Mesenchymal stem cell (in vitro differentiated cells and primary cell): ENCODE measurements at regions not wholly inside any gene's neighbourhood (a gene's known extent, or its start where the extent isn't known, plus 50 kb on each side); places are given as distances from the start of the nearest gene placed in this dataset.

Source experiments
- DNase-seq: peaks from one replicate; pipeline ENCODE4 v3.0.0-alpha.2; 2013
- H2AFZ ChIP-seq: one replicate; pipeline ENCODE4 v1.6.1; 2013; ENCODE audit warnings: low read depth, mild to moderate bottlenecking, control low read depth, inconsistent platforms, low read length, moderate library complexity
- H2AK5ac ChIP-seq: 2 replicates; pipeline ENCODE4 v1.6.1; 2013; ENCODE audit warnings: low read length, moderate library complexity, mild to moderate bottlenecking, inconsistent platforms; ENCODE audit not compliant: severe bottlenecking
- H2BK120ac ChIP-seq: one replicate; pipeline ENCODE4 v1.6.1; 2013; ENCODE audit warnings: low read depth, mild to moderate bottlenecking, inconsistent platforms, low read length, moderate library complexity
- H2BK12ac ChIP-seq, 2 experiments: one replicate each; pipeline ENCODE4 v1.6.1; 2013; ENCODE audit warnings: inconsistent platforms in 2 of 2, low read length in 2 of 2, mild to moderate bottlenecking in 2 of 2, moderate library complexity in 2 of 2, control low read depth in 1 of 2
- H2BK15ac ChIP-seq: one replicate; pipeline ENCODE4 v1.6.1; 2013; ENCODE audit warnings: mild to moderate bottlenecking, low read depth, inconsistent platforms; ENCODE audit not compliant: poor library complexity, severe bottlenecking
- H2BK5ac ChIP-seq: 2 replicates; pipeline ENCODE4 v1.6.1; 2013; ENCODE audit warnings: low read depth, mild to moderate bottlenecking, low read length, control low read depth, inconsistent platforms; ENCODE audit not compliant: poor library complexity, severe bottlenecking
- H3K14ac ChIP-seq, 2 experiments: one replicate each; pipeline ENCODE4 v1.6.1; 2013; ENCODE audit warnings: inconsistent platforms in 2 of 2, low read length in 2 of 2, control low read depth in 1 of 2, mild to moderate bottlenecking in 1 of 2, moderate library complexity in 1 of 2
- H3K18ac ChIP-seq, 2 experiments: one replicate each; pipeline ENCODE4 v1.6.1; 2013; ENCODE audit warnings: inconsistent platforms in 2 of 2, low read length in 2 of 2, control low read depth in 1 of 2, low read depth in 1 of 2, mild to moderate bottlenecking in 1 of 2
- H3K23ac ChIP-seq, 2 experiments: one replicate each; pipeline ENCODE4 v1.6.1; 2013; ENCODE audit warnings: inconsistent platforms in 2 of 2, low read length in 2 of 2, mild to moderate bottlenecking in 2 of 2, moderate library complexity in 2 of 2, control low read depth in 1 of 2
- H3K27ac ChIP-seq: 2 replicates; pipeline ENCODE4 v1.5.1; 2013; ENCODE audit warnings: mild to moderate bottlenecking, moderate library complexity, low read length, control low read depth, inconsistent platforms; ENCODE audit not compliant: poor library complexity, severe bottlenecking
- H3K27me3 ChIP-seq, 2 experiments: 2 replicates each; pipeline versions ENCODE4 v1.6.1 to v1.7.0; 2013; ENCODE audit warnings: low read length in 2 of 2, mild to moderate bottlenecking in 2 of 2, moderate library complexity in 2 of 2, control low read depth in 1 of 2, inconsistent platforms in 1 of 2; ENCODE audit not compliant: control insufficient read depth in 1 of 2, insufficient read depth in 1 of 2
- H3K36me3 ChIP-seq, 2 experiments: 2 replicates each; pipeline versions ENCODE4 v1.6.1 to v1.7.0; 2013; ENCODE audit warnings: low read length in 2 of 2, control low read depth in 1 of 2, inconsistent platforms in 1 of 2, low read depth in 1 of 2, mild to moderate bottlenecking in 1 of 2; ENCODE audit not compliant: insufficient read depth in 2 of 2, control insufficient read depth in 1 of 2
- H3K4ac ChIP-seq, 2 experiments: one replicate each; pipeline ENCODE4 v1.6.1; 2013; ENCODE audit warnings: inconsistent platforms in 2 of 2, low read length in 2 of 2, mild to moderate bottlenecking in 2 of 2, moderate library complexity in 2 of 2, control low read depth in 1 of 2, low read depth in 1 of 2
- H3K4me1 ChIP-seq: 2 replicates; pipeline ENCODE4 v1.6.1; 2013; ENCODE audit warnings: low read depth, low read length, control low read depth; ENCODE audit not compliant: control insufficient read depth, insufficient read depth
- H3K4me2 ChIP-seq: 2 replicates; pipeline ENCODE4 v1.6.1; 2013; ENCODE audit warnings: low read length, mild to moderate bottlenecking, inconsistent platforms; ENCODE audit not compliant: poor library complexity, severe bottlenecking
- H3K4me3 ChIP-seq, 2 experiments: 2 replicates each; pipeline versions ENCODE4 v1.5.1 to v1.7.0; 2013; ENCODE audit warnings: low read length in 2 of 2, mild to moderate bottlenecking in 2 of 2, control low read depth in 1 of 2, low read depth in 1 of 2; ENCODE audit not compliant: insufficient read depth in 1 of 2
- H3K79me1 ChIP-seq: replicated peaks from 2 replicates; pipeline ENCODE4 v1.6.1; 2013; ENCODE audit warnings: mild to moderate bottlenecking, control low read depth, low read length, inconsistent platforms; ENCODE audit not compliant: poor library complexity, severe bottlenecking
- H3K9ac ChIP-seq: 2 replicates; pipeline ENCODE4 v1.7.0; 2013; ENCODE audit warnings: mild to moderate bottlenecking, low read length, moderate library complexity
- H3K9me3 ChIP-seq: 2 replicates; pipeline ENCODE4 v1.7.0; 2013; ENCODE audit warnings: mild to moderate bottlenecking, low read length; ENCODE audit not compliant: control insufficient read depth
- H4K8ac ChIP-seq: one replicate; pipeline ENCODE4 v1.6.1; 2013; ENCODE audit warnings: inconsistent platforms, mild to moderate bottlenecking, low read length, moderate library complexity
- H4K91ac ChIP-seq: one replicate; pipeline ENCODE4 v1.6.1; 2013; ENCODE audit warnings: mild to moderate bottlenecking, low read length, inconsistent platforms
- WGBS: methylation state at CpG from one replicate; pipeline ENCODE4 v1.1.7; 2013; ENCODE audit warnings: mixed read lengths; 5-methylcytosine and 5-hydroxymethylcytosine counted together

DNA sequence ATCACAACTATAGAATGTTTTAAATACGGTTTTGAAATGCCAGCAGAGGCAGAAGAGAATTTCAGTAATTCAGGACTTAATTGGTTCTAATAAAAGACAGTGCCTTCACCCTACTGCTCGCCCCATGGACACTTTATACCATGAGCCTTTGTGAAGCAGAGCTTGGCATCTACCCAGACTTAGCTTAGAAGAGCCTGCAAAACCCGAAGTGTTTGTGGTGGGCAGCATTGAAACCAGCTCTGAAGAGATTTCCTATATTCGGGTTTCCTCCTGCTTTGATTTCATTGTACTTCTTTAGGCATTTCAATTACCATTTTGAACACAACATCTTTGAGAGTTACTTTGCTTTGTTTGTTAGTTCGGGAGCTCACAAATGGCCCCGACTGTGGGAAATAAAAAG is 185.1 kb upstream of the MTNR1B start:
- H3K36me3 ChIP-seq, result no peaks in the 10 kb centered on the region
- no peaks in the 10 kb centered on the region for H3K79me1 ChIP-seq
- H2BK12ac ChIP-seq, result no peak overlapping the region
- H3K9ac ChIP-seq, result no peak overlapping the region
- no peak overlapping the region for H3K23ac ChIP-seq
- no peak overlapping the region for H4K8ac ChIP-seq
- no peak overlapping the region for H2AK5ac ChIP-seq
- H3K27ac ChIP-seq, result no peak overlapping the region
- no peak overlapping the region for H2BK5ac ChIP-seq
- H3K4me1 ChIP-seq, result no peaks in the 10 kb centered on the region
- H2BK120ac ChIP-seq, result no peak overlapping the region
- no peak overlapping the region for H2BK15ac ChIP-seq
- no peaks in the 10 kb centered on the region for H3K9me3 ChIP-seq
- no peak overlapping the region for H3K4ac ChIP-seq
- WGBS, result 90% methylated on average over 6 of the region's 6 CpGs
- no peak overlapping the region for H4K91ac ChIP-seq
- no peak overlapping the region for H3K4me3 ChIP-seq
- no peak overlapping the region for H2AFZ ChIP-seq
- H3K18ac ChIP-seq, result no peak overlapping the region
- no peak for DNase-seq
- no peak overlapping the region for H3K4me2 ChIP-seq
- H3K14ac ChIP-seq, result no peak overlapping the region
- H3K27me3 ChIP-seq, result no peaks in the 10 kb centered on the region

DNA sequence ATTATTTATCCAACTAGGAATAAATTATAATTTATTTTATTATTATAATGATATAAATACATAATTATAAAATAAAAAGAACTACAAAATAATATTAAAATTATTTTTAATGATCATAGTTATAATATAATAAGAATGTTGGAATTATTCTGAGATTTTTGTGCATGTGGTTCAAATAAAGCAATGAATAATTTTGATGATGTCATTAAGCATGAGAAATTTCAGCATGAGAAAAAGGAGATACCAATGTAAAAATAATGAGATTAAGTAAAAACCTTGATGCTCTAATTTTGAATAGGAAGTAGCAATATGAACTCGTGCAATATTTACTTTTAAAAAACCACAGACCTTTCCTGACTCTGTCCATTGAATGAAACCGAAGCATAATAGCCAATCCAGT is 181.8 kb upstream of the MTNR1B start:
- no peak overlapping the region for H4K8ac ChIP-seq

DNA sequence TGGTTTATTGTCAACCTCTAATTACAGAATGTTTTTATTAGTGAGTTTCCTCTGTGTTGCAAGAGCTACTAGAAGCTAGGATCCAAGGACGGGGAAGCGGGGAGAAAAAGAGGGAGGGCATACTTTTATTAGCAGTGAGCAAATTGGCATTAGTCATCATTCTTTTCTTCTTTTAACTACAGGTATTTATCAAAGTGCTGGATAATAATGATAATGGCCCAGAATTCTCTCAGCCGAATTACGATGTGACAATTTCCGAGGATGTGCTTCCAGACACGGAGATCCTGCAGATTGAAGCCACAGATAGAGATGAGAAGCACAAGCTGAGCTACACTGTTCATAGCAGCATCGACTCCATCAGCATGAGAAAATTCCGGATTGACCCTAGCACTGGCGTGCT is 179.7 kb upstream of the MTNR1B start:
- Histone ChIP-seq H4K91ac (no peak overlapping the region), H3K14ac (no peak overlapping the region), H3K9me3 (no peaks in the 10 kb centered on the region), H3K23ac (no peak overlapping the region), H2AFZ (no peak overlapping the region), H3K4me3 (no peak overlapping the region), H3K9ac (no peak overlapping the region), H2AK5ac (no peak overlapping the region), H3K4ac (no peak overlapping the region), H3K79me1 (no peaks in the 10 kb centered on the region), H3K27me3 (no peaks in the 10 kb centered on the region), H3K18ac (no peak overlapping the region), H2BK120ac (no peak overlapping the region), H2BK15ac (no peak overlapping the region), H2BK12ac (no peak overlapping the region), H4K8ac (no peak overlapping the region), H3K4me2 (no peak overlapping the region), H3K27ac (peak overlapping the region; percentile 45), H3K36me3 (no peaks in the 10 kb centered on the region), H3K4me1 (peaks cover 3% of the 10 kb centered on the region), H2BK5ac (no peak overlapping the region)
- no peak for DNase-seq
- 80% methylated on average over 9 of the region's 9 CpGs for WGBS

More for the DNA sequence above, 181.8 kb upstream of the MTNR1B start:
- H3K79me1 ChIP-seq, result no peaks in the 10 kb centered on the region
- no peak overlapping the region for H3K27ac ChIP-seq
- no peaks in the 10 kb centered on the region for H3K27me3 ChIP-seq
- H3K18ac ChIP-seq, result no peak overlapping the region
- no peak overlapping the region for H3K4me3 ChIP-seq
- H3K23ac ChIP-seq, result no peak overlapping the region
- H3K9me3 ChIP-seq, result no peaks in the 10 kb centered on the region
- no peak overlapping the region for H2BK12ac ChIP-seq
- no peak overlapping the region for H2BK5ac ChIP-seq
- H3K4me2 ChIP-seq, result no peak overlapping the region
- no peak overlapping the region for H2BK15ac ChIP-seq
- H2AK5ac ChIP-seq, result no peak overlapping the region
- no peak for DNase-seq
- H3K4ac ChIP-seq, result no peak overlapping the region
- no peak overlapping the region for H4K91ac ChIP-seq
- no peak overlapping the region for H3K14ac ChIP-seq
- 100% methylated on average over 1 of the region's 2 CpGs for WGBS
- no peak overlapping the region for H2BK120ac ChIP-seq
- no peak overlapping the region for H2AFZ ChIP-seq
- peaks cover 3% of the 10 kb centered on the region for H3K4me1 ChIP-seq
- no peak overlapping the region for H3K9ac ChIP-seq
- H3K36me3 ChIP-seq, result no peaks in the 10 kb centered on the region

DNA sequence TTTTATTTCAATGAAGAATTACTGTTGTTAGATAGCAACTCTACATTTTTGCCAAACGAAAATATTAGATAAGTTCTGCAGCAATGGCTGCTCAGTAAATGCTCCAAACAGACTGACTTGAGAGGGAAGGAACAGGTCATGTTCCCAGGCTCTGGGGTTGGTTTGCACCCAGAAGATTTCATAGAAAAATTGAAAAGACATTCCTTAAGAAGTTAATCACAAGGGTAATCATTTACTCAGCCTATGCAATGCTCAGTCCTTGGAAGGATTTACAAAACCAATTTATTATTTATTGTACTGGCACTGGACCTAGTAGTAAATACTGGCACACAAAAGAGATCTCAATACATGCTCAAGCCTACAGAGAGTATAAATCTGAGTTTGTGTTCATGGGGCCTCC is 179.1 kb upstream of the MTNR1B start:
- no peak overlapping the region for H3K4me3 ChIP-seq
- no peak overlapping the region for H2BK15ac ChIP-seq
- no peaks in the 10 kb centered on the region for H3K9me3 ChIP-seq
- no peak overlapping the region for H2AFZ ChIP-seq
- no peak for DNase-seq
- H3K4me2 ChIP-seq, result no peak overlapping the region
- 60% methylated on average over 1 of the region's 1 CpG for WGBS
- H3K4ac ChIP-seq, result no peak overlapping the region
- H3K36me3 ChIP-seq, result no peaks in the 10 kb centered on the region
- no peak overlapping the region for H2AK5ac ChIP-seq
- no peaks in the 10 kb centered on the region for H3K27me3 ChIP-seq
- no peak overlapping the region for H3K9ac ChIP-seq
- H3K27ac ChIP-seq, result peak overlapping the region; percentile 74
- H3K18ac ChIP-seq, result no peak overlapping the region
- H2BK12ac ChIP-seq, result no peak overlapping the region
- H3K23ac ChIP-seq, result no peak overlapping the region
- H3K4me1 ChIP-seq, result peaks cover 3% of the 10 kb centered on the region
- H2BK5ac ChIP-seq, result no peak overlapping the region
- no peaks in the 10 kb centered on the region for H3K79me1 ChIP-seq
- H4K8ac ChIP-seq, result no peak overlapping the region
- H3K14ac ChIP-seq, result no peak overlapping the region
- no peak overlapping the region for H4K91ac ChIP-seq
- no peak overlapping the region for H2BK120ac ChIP-seq
